Upper lobe of left lung (tissue), 6 donors: ENCODE measurements at regions not wholly inside any gene's neighbourhood (a gene's known extent, or its start where the extent isn't known, plus 50 kb on each side); places are given as distances from the start of the nearest gene placed in this dataset.
A peak's percentile ranks its signal among the peaks of the same experiment; 100 is the strongest.

ENCODE experiments used
- ATAC-seq, 2 donors: fragments of 200-7000 bp; cut with Tn5 transposase; one replicate each; pipeline ENCODE4 v1.9.1; 2022; ENCODE audit warnings: mild to moderate bottlenecking in 2 of 2, moderate library complexity in 2 of 2; ENCODE audit not compliant: low FRiP score in 2 of 2
- DNase-seq, 2 donors: peaks; one replicate each; pipeline ENCODE4 v3.0.0-alpha.2; 2019 to 2020
- H3K27ac ChIP-seq, 4 donors: fragments of 200-600 bp; sonication (generic); one replicate each; pipeline ENCODE4 v1.5.1; 2016 to 2019
- H3K27me3 ChIP-seq, 4 donors: fragments of 200-600 bp; sonication (generic); one replicate each; pipeline ENCODE4 v1.5.1; 2017 to 2019
- H3K36me3 ChIP-seq, 4 donors: fragments of 200-600 bp; sonication (generic); one replicate each; pipeline ENCODE4 v1.5.1; 2016 to 2019
- H3K4me1 ChIP-seq, 4 donors: fragments of 200-600 bp; sonication (generic); one replicate each; pipeline ENCODE4 v1.5.1; 2018 to 2019
- H3K4me3 ChIP-seq, 4 donors: fragments of 200-600 bp; sonication (generic); one replicate each; pipeline ENCODE4 v1.5.1; 2017 to 2019; ENCODE audit warnings: mild to moderate bottlenecking in 2 of 4, moderate library complexity in 1 of 4
- H3K9me3 ChIP-seq, 4 donors: fragments of 200-600 bp; sonication (generic); one replicate each; pipeline ENCODE4 v1.5.1; 2018 to 2019
- CTCF ChIP-seq, 6 experiments: fragments of 450-650 bp in 4 of 6; fragments of 200-600 bp in 2 of 6; sonication (generic) in 2 of 6; IDR thresholded peaks; one replicate each; pipeline ENCODE4 v1.5.1; 2016 to 2019; ENCODE audit warnings: antibody characterized with exemption in 6 of 6
- EP300 ChIP-seq, 4 donors: sonication (generic); formaldehyde crosslinking; IDR thresholded peaks; one replicate each; pipeline ENCODE4 v1.5.1; 2017; ENCODE audit warnings: antibody characterized with exemption in 4 of 4, control low read depth in 2 of 4
- POLR2A ChIP-seq, 4 donors: fragments of 450-650 bp; IDR thresholded peaks; one replicate each; pipeline ENCODE4 v1.5.1; 2016 to 2017; ENCODE audit warnings: antibody characterized with exemption in 4 of 4, mild to moderate bottlenecking in 2 of 4
- POLR2AphosphoS5 ChIP-seq, 2 donors: sonication (generic); formaldehyde crosslinking; IDR thresholded peaks; one replicate each; pipeline ENCODE4 v1.5.1; 2017; ENCODE audit warnings: antibody characterized with exemption in 2 of 2
- WGBS, 2 donors: methylation state at CpG; one replicate each; pipeline ENCODE4 v1.1.5; 2017 to 2018; 5-methylcytosine and 5-hydroxymethylcytosine counted together
- donor health status: DM: no; HTN: no; CAD: no; lungs with moderate emphysema.
- donor health status: DM: no; HTN: yes; CAD: no; lungs with severe emphysema.

GRCh38 chr3:84209474-84209873 lies 749.3 kb upstream of the CADM2 start:
- no peaks in the 10 kb centered on the region for H3K27me3 ChIP-seq
- H3K27ac ChIP-seq, result no peak overlapping the region
- DNase-seq, result no peak
- H3K4me3 ChIP-seq, result no peak overlapping the region
- H3K4me1 ChIP-seq, result no peaks in the 10 kb centered on the region
- no peak for TF ChIP-seq POLR2AphosphoS5 (IDR thresholded peaks at IDR 0.05)
- TF ChIP-seq POLR2A (IDR thresholded peaks at IDR 0.05), result no peak
- TF ChIP-seq EP300 (IDR thresholded peaks at IDR 0.05), result no peak
- no peak for TF ChIP-seq CTCF (IDR thresholded peaks at IDR 0.05)
- H3K36me3 ChIP-seq, result no peaks in the 10 kb centered on the region
- no peak for ATAC-seq
- H3K9me3 ChIP-seq, result no peaks in the 10 kb centered on the region

GRCh38 chr3:84223512-84223911 lies 735.3 kb upstream of the CADM2 start:
- no peaks in the 10 kb centered on the region for H3K4me1 ChIP-seq
- H3K4me3 ChIP-seq, result no peak overlapping the region
- no peak overlapping the region for H3K27ac ChIP-seq
- TF ChIP-seq CTCF (IDR thresholded peaks at IDR 0.05) (no peak), EP300 (IDR thresholded peaks at IDR 0.05) (no peak), POLR2A (IDR thresholded peaks at IDR 0.05) (no peak), POLR2AphosphoS5 (IDR thresholded peaks at IDR 0.05) (no peak)
- H3K27me3 ChIP-seq, result no peaks in the 10 kb centered on the region
- no peaks in the 10 kb centered on the region for H3K36me3 ChIP-seq
- ATAC-seq (no peak), DNase-seq (no peak)
- peaks cover 0 to 4% (median 0%) of the 10 kb centered on the region in 4 donors for H3K9me3 ChIP-seq

GRCh38 chr3:84224262-84224661 lies 734.5 kb upstream of the CADM2 start:
- Histone ChIP-seq H3K27ac (no peak overlapping the region), H3K27me3 (no peaks in the 10 kb centered on the region), H3K4me3 (no peak overlapping the region), H3K36me3 (no peaks in the 10 kb centered on the region), H3K9me3 (peaks cover 0 to 4% (median 0%) of the 10 kb centered on the region in 4 donors), H3K4me1 (no peaks in the 10 kb centered on the region)
- no peak for TF ChIP-seq POLR2AphosphoS5 (IDR thresholded peaks at IDR 0.05)
- no peak for TF ChIP-seq CTCF (IDR thresholded peaks at IDR 0.05)
- TF ChIP-seq POLR2A (IDR thresholded peaks at IDR 0.05), result no peak
- no peak for TF ChIP-seq EP300 (IDR thresholded peaks at IDR 0.05)
- ATAC-seq (no peak), DNase-seq (peak in 1 of 2 donors; percentile 43)
- WGBS, 2 donors, result 71 to 82% methylated on average over 2 of the region's 2 CpGs

GRCh38 chr3:84236261-84236660 lies 722.5 kb upstream of the CADM2 start:
- TF ChIP-seq POLR2AphosphoS5 (IDR thresholded peaks at IDR 0.05) (no peak), CTCF (IDR thresholded peaks at IDR 0.05) (no peak), EP300 (IDR thresholded peaks at IDR 0.05) (no peak), POLR2A (IDR thresholded peaks at IDR 0.05) (no peak)
- H3K4me3 ChIP-seq, result no peak overlapping the region
- no peaks in the 10 kb centered on the region for H3K27me3 ChIP-seq
- 41 to 50% methylated on average over 4 of the region's 4 CpGs for WGBS, 2 donors
- no peak for DNase-seq
- ATAC-seq, result no peak
- H3K4me1 ChIP-seq, result no peaks in the 10 kb centered on the region
- no peaks in the 10 kb centered on the region for H3K9me3 ChIP-seq
- H3K27ac ChIP-seq, result no peak overlapping the region
- no peaks in the 10 kb centered on the region for H3K36me3 ChIP-seq

- Histone ChIP-seq H3K27ac (no peak overlapping the region), H3K9me3 (no peaks in the 10 kb centered on the region), H3K4me1 (no peaks in the 10 kb centered on the region), H3K36me3 (no peaks in the 10 kb centered on the region), H3K4me3 (no peak overlapping the region), H3K27me3 (no peaks in the 10 kb centered on the region)
- ATAC-seq (no peak), DNase-seq (no peak)
- 47 to 82% methylated on average over 1 of the region's 1 CpG for WGBS, 2 donors
- TF ChIP-seq EP300 (IDR thresholded peaks at IDR 0.05) (no peak), POLR2A (IDR thresholded peaks at IDR 0.05) (no peak), CTCF (IDR thresholded peaks at IDR 0.05) (no peak), POLR2AphosphoS5 (IDR thresholded peaks at IDR 0.05) (no peak)
These were observed 713.0 kb upstream of the CADM2 start for GRCh38 chr3:84245789-84246188.
